ENCODE measurements at regions not wholly inside any gene's neighbourhood (a gene's known extent, or its start where the extent isn't known, plus 50 kb on each side); places are given as distances from the start of the nearest gene placed in this dataset.

DNA sequence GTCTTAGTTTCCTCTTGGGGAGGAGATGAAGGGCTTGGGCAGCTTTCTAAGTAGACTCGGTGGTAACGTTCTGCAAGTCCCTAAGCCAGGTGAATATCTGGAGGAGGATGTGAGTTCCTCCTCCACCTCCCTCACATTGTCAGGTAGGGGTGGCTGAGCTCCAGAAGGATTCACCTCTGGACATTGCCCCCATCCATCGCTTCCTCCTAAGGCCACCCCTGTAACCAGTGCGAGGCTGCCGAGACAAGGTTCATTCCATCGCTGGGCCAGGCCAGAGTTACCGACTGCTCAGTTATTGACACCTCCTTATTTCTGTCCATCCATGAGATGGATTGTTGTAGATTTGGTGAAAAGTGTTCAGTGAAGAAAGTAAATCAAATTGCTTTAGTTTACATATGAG is 334.1 kb upstream of the KLF6 start:
- Histone ChIP-seq H3K27me3 (ENCODE audit: insufficient read depth, poor library complexity, severe bottlenecking) (no peaks in the 10 kb centered on the region), H3K4me3 (ENCODE audit: severe bottlenecking) (no peak overlapping the region), H3K27ac (ENCODE audit: poor library complexity, severe bottlenecking) (no peak overlapping the region), H3K9me3 (ENCODE audit: severe bottlenecking) (no peaks in the 10 kb centered on the region), H3K36me3 (ENCODE audit: low read depth) (no peaks in the 10 kb centered on the region), H3K4me1 (ENCODE audit: insufficient read depth, poor library complexity, severe bottlenecking) (no peaks in the 10 kb centered on the region)
- DNase-seq (ENCODE audit: low spot score) (no peak), ATAC-seq (ENCODE audit: low read depth) (no peak)
- TF ChIP-seq, protein P1, sequence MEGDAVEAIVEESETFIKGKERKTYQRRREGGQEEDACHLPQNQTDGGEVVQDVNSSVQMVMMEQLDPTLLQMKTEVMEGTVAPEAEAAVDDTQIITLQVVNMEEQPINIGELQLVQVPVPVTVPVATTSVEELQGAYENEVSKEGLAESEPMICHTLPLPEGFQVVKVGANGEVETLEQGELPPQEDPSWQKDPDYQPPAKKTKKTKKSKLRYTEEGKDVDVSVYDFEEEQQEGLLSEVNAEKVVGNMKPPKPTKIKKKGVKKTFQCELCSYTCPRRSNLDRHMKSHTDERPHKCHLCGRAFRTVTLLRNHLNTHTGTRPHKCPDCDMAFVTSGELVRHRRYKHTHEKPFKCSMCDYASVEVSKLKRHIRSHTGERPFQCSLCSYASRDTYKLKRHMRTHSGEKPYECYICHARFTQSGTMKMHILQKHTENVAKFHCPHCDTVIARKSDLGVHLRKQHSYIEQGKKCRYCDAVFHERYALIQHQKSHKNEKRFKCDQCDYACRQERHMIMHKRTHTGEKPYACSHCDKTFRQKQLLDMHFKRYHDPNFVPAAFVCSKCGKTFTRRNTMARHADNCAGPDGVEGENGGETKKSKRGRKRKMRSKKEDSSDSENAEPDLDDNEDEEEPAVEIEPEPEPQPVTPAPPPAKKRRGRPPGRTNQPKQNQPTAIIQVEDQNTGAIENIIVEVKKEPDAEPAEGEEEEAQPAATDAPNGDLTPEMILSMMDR (IDR thresholded peaks at IDR 0.05; ENCODE audit: poor library complexity, severe bottlenecking), result no peak

DNA sequence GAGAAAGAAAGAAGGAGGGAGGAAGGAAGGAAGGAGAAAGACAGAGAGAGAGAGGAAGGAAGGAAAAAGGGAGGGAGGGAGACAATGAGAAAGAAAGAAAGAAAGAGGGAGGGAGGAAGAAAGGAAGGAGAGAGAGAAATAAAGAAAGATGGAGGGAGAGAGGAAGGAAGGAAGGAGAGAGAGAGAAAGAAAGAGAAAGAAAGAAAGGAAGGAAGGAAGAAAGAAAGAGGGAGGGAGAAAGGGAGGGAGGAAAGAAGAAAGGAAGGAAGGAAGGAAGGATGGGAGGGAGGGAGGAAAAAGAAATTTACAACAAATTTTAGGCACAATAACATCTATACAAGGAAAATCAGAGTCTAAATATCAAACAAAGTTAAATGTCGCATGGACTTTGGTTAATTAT is 332.6 kb upstream of the KLF6 start:
- H3K4me1 ChIP-seq (ENCODE audit: insufficient read depth, poor library complexity, severe bottlenecking), result no peaks in the 10 kb centered on the region
- DNase-seq (ENCODE audit: low spot score) (no peak), ATAC-seq (ENCODE audit: low read depth) (no peak)
- H3K9me3 ChIP-seq (ENCODE audit: severe bottlenecking), result no peaks in the 10 kb centered on the region
- no peak overlapping the region for H3K27ac ChIP-seq (ENCODE audit: poor library complexity, severe bottlenecking)
- TF ChIP-seq, protein P1 (IDR thresholded peaks at IDR 0.05; ENCODE audit: poor library complexity, severe bottlenecking), result no peak
- no peaks in the 10 kb centered on the region for H3K36me3 ChIP-seq (ENCODE audit: low read depth)
- no peaks in the 10 kb centered on the region for H3K27me3 ChIP-seq (ENCODE audit: insufficient read depth, poor library complexity, severe bottlenecking)
- no peak overlapping the region for H3K4me3 ChIP-seq (ENCODE audit: severe bottlenecking)

DNA sequence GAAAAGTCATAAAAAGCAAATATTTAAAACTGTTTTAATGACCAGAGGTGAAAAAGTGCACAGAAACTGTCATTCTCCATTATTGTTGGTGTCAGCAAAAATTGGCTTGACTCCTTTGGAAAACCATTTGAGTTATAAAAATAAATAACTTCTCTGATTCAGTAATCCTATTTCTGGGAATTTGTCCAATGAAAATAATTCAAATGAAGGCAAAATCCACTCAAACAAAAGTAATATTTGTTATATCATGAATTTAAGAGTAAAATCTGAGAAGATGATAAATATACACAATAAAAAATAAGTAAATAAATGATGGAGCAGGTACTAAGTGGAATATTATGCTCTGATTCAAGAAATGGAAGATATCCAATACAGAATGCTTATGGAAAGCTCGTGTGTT is 326.6 kb upstream of the KLF6 start:
- TF ChIP-seq, protein P1 (IDR thresholded peaks at IDR 0.05; ENCODE audit: poor library complexity, severe bottlenecking), result no peak
- no peaks in the 10 kb centered on the region for H3K27me3 ChIP-seq (ENCODE audit: insufficient read depth, poor library complexity, severe bottlenecking)
- ATAC-seq (ENCODE audit: low read depth), result no peak

DNA sequence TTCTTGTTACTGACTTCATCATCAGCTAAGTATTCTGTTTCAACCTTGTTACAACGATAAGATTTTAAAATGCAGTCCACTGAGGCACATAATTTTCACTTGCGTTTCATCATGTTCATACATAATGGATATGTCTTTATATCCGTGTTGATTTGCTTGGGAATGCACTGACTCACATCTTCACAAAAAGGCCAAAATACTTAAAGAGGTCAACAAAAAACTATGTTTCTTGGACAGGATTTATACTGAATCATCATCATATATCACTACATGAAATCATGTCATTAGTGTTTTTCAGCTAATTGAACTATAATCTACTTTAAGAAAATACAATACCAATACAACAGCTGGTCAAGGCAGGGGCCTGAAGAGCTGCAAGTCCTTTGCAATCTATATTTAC is 324.5 kb upstream of the KLF6 start:
- no peak for DNase-seq (ENCODE audit: low spot score)
- no peak for ATAC-seq (ENCODE audit: low read depth)
- H3K9me3 ChIP-seq (ENCODE audit: severe bottlenecking), result no peaks in the 10 kb centered on the region
- H3K36me3 ChIP-seq (ENCODE audit: low read depth), result no peaks in the 10 kb centered on the region
- H3K27ac ChIP-seq (ENCODE audit: poor library complexity, severe bottlenecking), result no peak overlapping the region
- H3K4me1 ChIP-seq (ENCODE audit: insufficient read depth, poor library complexity, severe bottlenecking), result no peaks in the 10 kb centered on the region
- no peak overlapping the region for H3K4me3 ChIP-seq (ENCODE audit: severe bottlenecking)
- H3K27me3 ChIP-seq (ENCODE audit: insufficient read depth, poor library complexity, severe bottlenecking), result no peaks in the 10 kb centered on the region
- TF ChIP-seq, protein P1 (IDR thresholded peaks at IDR 0.05; ENCODE audit: poor library complexity, severe bottlenecking), result no peak

More for the DNA sequence above, 326.6 kb upstream of the KLF6 start:
- no peak for DNase-seq (ENCODE audit: low spot score)
- no peak overlapping the region for H3K4me3 ChIP-seq (ENCODE audit: severe bottlenecking)
- H3K9me3 ChIP-seq (ENCODE audit: severe bottlenecking), result no peaks in the 10 kb centered on the region
- no peak overlapping the region for H3K27ac ChIP-seq (ENCODE audit: poor library complexity, severe bottlenecking)
- no peaks in the 10 kb centered on the region for H3K36me3 ChIP-seq (ENCODE audit: low read depth)
- H3K4me1 ChIP-seq (ENCODE audit: insufficient read depth, poor library complexity, severe bottlenecking), result no peaks in the 10 kb centered on the region

DNA sequence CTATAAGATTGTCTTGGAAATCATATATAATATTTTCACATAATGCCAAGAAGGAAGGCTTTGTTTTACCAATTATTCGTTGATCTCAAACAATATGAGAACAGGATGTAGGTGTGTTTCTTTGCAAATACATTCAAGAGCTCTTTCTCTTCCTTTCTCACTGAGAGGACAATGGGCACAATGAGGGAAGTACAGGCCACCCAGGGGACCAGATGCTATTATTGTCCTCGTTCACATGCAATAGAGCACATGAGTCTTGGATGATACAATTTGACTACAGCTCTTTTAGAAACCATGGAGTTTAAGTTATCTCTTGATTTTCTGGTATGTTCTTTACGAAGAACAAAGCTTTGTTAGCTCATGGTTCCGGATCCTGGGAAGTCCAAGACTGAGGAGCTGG is 323.7 kb upstream of the KLF6 start:
- TF ChIP-seq, protein P1 (IDR thresholded peaks at IDR 0.05; ENCODE audit: poor library complexity, severe bottlenecking), result no peak
- Histone ChIP-seq H3K9me3 (ENCODE audit: severe bottlenecking) (no peaks in the 10 kb centered on the region), H3K4me1 (ENCODE audit: insufficient read depth, poor library complexity, severe bottlenecking) (no peaks in the 10 kb centered on the region), H3K27me3 (ENCODE audit: insufficient read depth, poor library complexity, severe bottlenecking) (no peaks in the 10 kb centered on the region), H3K27ac (ENCODE audit: poor library complexity, severe bottlenecking) (no peak overlapping the region), H3K36me3 (ENCODE audit: low read depth) (no peaks in the 10 kb centered on the region), H3K4me3 (ENCODE audit: severe bottlenecking) (no peak overlapping the region)
- DNase-seq (ENCODE audit: low spot score) (no peak), ATAC-seq (ENCODE audit: low read depth) (no peak)

All from RWPE2 (cell line).